AG09319 (cell line): ENCODE measurements at regions not wholly inside any gene's neighbourhood (a gene's known extent, or its start where the extent isn't known, plus 50 kb on each side); places are given as distances from the start of the nearest gene placed in this dataset.
A peak's percentile ranks its signal among the peaks of the same experiment; 100 is the strongest.

Experiments used
- DNase-seq: peaks from one replicate; pipeline ENCODE4 v3.0.0-alpha.2; 2010; ENCODE audit warnings: low read depth; ENCODE audit errors: extremely low read depth
- TF ChIP-seq, protein P1 (sequence below): IDR thresholded peaks from 2 replicates; pipeline ENCODE4 v1.5.1; 2011; ENCODE audit warnings: low read depth, mild to moderate bottlenecking, inconsistent platforms, low read length, moderate library complexity

DNA sequence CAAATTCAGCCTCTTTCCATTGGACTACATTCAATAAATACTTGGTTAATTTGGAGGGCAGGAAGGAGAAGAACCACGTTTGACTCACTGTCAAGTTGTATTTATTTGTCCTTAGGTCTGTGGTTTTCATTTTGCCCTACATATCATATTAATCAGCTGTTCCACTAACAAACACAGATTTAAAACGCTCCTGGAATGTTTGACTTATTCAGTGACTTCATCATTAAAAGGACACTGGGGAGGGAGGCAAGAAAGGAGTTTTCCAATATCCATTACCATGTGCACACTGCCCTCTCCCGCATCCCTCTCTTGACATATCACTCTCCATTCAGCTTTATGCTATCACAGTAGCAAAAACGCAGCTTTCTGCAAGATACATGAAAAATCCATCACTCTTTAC, 98.2 kb upstream of the C1orf87 start:
- TF ChIP-seq, protein P1, sequence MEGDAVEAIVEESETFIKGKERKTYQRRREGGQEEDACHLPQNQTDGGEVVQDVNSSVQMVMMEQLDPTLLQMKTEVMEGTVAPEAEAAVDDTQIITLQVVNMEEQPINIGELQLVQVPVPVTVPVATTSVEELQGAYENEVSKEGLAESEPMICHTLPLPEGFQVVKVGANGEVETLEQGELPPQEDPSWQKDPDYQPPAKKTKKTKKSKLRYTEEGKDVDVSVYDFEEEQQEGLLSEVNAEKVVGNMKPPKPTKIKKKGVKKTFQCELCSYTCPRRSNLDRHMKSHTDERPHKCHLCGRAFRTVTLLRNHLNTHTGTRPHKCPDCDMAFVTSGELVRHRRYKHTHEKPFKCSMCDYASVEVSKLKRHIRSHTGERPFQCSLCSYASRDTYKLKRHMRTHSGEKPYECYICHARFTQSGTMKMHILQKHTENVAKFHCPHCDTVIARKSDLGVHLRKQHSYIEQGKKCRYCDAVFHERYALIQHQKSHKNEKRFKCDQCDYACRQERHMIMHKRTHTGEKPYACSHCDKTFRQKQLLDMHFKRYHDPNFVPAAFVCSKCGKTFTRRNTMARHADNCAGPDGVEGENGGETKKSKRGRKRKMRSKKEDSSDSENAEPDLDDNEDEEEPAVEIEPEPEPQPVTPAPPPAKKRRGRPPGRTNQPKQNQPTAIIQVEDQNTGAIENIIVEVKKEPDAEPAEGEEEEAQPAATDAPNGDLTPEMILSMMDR, result peak; percentile 29
- DNase-seq, result peak; percentile 67

DNA sequence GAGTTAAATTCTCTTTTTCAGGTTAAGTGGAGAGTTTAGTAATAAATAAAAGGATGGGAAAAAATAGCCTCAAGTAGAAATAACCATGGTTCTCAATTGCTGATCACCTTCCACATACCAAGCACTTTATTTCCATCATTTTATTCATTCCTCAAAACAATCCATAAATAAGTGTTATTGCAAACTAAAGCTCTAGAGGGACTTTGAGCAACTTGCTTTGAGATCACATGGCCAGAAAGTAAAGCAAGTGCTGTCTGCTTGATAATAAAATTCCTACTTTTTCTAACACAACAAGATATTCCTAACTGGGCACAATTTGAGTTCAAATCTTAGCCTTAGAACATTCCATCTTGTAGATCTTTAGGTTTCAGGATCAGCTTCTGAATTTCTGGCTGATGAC, 97.1 kb upstream of the C1orf87 start:
- DNase-seq, result no peak
- TF ChIP-seq, protein P1, result no peak

DNA sequence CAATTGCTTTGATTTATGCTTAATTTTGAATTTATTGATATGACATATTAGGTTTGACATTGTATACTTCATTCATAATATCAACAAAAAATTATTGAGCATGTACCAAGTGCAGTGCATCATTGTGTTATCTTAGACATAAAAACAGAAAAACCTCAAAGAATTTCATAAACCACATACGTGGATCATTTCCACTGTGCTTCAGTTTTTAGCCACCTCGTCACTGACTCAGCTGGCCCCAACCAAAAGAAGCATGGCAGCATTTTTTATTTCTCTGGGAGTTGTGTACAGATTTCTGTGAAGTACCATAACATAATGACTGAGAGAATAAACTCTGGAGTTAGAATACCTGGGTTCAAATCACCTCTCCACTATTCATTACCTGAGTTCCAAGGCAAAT, 95.6 kb upstream of the C1orf87 start:
- DNase-seq, result no peak
- TF ChIP-seq, protein P1, result no peak

DNA sequence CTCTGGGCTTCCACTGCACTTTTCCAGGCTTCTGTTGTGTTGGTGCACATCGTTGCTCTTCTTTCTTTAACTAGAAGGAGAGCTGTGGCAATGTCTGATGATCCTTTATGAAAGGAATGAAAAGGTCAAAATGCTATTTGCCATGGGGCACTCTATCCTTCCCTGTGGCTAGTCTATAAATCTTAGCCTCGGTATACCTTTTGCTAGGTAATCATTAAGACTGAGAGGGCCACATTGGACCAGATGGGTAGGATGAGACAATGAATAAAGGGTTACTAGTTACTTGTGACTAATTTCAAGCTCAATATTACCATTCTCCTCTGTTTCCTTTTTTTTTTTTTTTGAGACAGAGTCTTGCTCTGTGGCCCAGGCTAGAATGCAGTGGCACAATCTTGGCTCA, 89.4 kb upstream of the C1orf87 start:
- no peak for DNase-seq
- TF ChIP-seq, protein P1, result no peak

DNA sequence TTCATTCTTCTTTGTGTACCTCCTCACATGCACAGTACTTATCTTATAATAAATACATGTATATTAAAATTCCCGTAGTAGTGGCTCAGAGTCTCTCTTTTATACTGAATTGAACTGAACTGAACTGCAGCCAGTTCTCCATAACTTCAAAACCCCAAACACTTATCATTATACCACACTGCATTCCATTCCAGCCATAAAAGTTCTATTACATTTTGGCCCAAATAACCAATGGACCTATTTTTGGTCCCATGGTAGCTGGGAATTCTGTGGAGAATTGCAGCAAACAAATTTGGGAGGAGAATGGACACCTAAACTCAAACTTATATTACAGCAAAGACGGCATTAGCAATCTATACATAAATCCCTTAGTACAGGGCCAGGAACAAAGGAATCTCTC, 86.6 kb upstream of the C1orf87 start:
- TF ChIP-seq, protein P1, result no peak
- DNase-seq, result no peak

DNA sequence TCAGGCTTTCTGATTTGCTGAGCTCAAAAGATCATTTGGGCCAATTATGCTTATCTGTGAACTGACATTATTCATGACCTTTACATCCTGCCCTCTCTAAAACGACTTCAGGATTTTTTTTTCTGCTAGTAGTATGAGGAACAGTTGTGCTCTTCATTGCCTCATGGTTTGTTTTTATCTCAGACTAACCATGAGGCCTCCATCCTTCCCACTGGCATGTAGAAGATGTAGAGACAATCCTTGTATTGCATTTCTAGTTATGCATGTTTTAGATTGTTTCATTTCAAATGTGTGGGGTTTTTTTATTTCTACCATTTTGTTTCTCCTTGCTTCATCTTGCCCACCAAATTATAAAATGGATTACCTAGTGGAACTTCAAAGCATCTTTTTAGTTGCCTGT, 82.8 kb upstream of the C1orf87 start:
- TF ChIP-seq, protein P1, result no peak

DNA sequence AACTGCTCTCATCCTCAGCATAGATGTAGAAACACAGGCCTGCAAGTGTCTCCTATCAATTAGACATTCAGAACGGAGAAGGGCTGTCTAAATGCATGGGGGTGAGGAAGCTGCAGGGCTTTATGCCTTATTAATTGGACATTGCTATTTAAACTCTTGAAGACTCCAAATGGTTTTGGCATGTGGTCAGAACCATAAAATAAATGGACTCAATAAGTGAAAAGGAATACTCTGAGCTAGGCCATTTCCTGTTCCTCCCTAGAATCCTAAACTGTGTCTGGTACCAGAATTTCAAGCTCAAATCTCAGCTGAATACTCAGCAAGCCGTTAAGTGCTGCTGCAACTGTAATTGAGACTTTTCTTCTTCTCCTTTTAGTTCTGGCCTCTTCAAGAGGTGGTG, 80.4 kb upstream of the C1orf87 start:
- TF ChIP-seq, protein P1, result no peak

More for the DNA sequence above, 82.8 kb upstream of the C1orf87 start:
- no peak for DNase-seq

More for the DNA sequence above, 80.4 kb upstream of the C1orf87 start:
- no peak for DNase-seq
